ENCODE measurements at regions not wholly inside any gene's neighbourhood (a gene's known extent, or its start where the extent isn't known, plus 50 kb on each side); places are given as distances from the start of the nearest gene placed in this dataset.

DNA sequence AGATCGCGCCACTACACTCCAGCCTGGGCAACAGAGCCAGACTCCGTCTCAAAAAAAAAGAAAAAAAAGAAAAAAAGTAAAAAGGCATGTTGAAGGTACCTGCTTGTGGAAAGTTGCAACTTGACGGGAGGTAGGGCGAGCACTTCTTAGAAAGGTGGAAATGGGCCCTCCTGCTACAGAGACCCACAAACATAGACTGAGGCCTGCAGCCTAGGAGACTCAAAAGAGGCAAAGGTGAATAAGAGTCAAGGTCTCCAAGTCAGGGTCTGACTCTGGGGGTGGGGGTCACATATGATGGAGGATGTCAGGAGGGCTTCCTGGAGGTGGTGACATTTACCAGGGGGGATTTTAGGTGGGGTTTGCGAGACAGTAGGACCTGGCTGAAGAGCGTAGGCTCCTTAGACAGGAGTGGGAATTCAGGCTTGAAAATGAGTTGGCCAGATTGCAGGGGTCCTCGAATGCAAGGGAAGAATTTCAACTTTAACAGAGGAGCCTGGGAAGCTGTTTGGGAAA lies 303.0 kb downstream of the SEC14L1 start:
- H3K79me2 ChIP-seq (ENCODE audit: control insufficient read depth in 1 of 2, insufficient read depth in 2 of 2, low read length in 2 of 2), result peaks cover 0 to 52% of the 10 kb centered on the region in 2 experiments; a peak in 2 of 4 replicates
- WGBS, 2 experiments (ENCODE audit: extremely low coverage in 1 of 2, insufficient coverage in 1 of 2, insufficient read length in 1 of 2, insufficient replicate concordance in 2 of 2, low coverage in 1 of 2, low lambda C conversion rate in 2 of 2, missing lambda C conversion rate in 1 of 2), result 82% methylated on average over 5 of the region's 8 CpGs; no CpG with 5 or more reads in 1 of the 2 experiments
- H3K4me3 ChIP-seq (ENCODE audit: extremely low read depth in 1 of 4, insufficient read depth in 2 of 4, low read depth in 3 of 4, low read length in 4 of 4), result no peak overlapping the region
- H2BK15ac ChIP-seq (ENCODE audit: low read length), result no peak overlapping the region
- FAIRE-seq (no peak), DNase-seq (ENCODE audit: low read depth in 1 of 2, low spot score in 2 of 2) (no peak)
- no peak overlapping the region for H3K18ac ChIP-seq (ENCODE audit: extremely low read depth, low read length)
- H3K23ac ChIP-seq (ENCODE audit: insufficient read length), result no peak overlapping the region
- H2BK5ac ChIP-seq (ENCODE audit: low read depth, low read length), result no peak overlapping the region
- H2BK20ac ChIP-seq (ENCODE audit: low read length), result no peak overlapping the region
- ChIA-PET CTCF (ENCODE audit: partially characterized antibody) (interaction anchor here (0.6 to 4.3 kb wide), 9 partner anchors 14 to 113 kb away, joined by 3 to 32 read pairs (median 3); no protein-coding TSS in a partner anchor), POLR2A (ENCODE audit: partially characterized antibody) (interaction anchor here (0.9 to 1.1 kb wide), 3 partner anchors 10 to 120 kb away, joined by 3 to 4 read pairs (median 3); no protein-coding TSS in a partner anchor)
- no peak overlapping the region for H3K56ac ChIP-seq (replicated peaks; ENCODE audit: insufficient read length, low read depth, low read length)
- H3K27ac ChIP-seq (ENCODE audit: low read depth, low read length), result no peak overlapping the region
- H3K4ac ChIP-seq (replicated peaks; ENCODE audit: insufficient read length, low read depth, low read length), result no peak overlapping the region
- no peak overlapping the region for H4K91ac ChIP-seq (replicated peaks; ENCODE audit: insufficient read length, low read length)
- H2AFZ ChIP-seq (ENCODE audit: low read length), result no peak overlapping the region
- no peak overlapping the region for H4K8ac ChIP-seq (ENCODE audit: extremely low read depth, insufficient read depth, low read length)
- H3K14ac ChIP-seq (ENCODE audit: insufficient read length), result no peak overlapping the region
- no peak overlapping the region for H4K5ac ChIP-seq (ENCODE audit: insufficient read length, low read depth, low read length)
- peaks cover 17% of the 10 kb centered on the region for H3K79me1 ChIP-seq (ENCODE audit: low read depth, low read length)
- peaks cover 3% of the 10 kb centered on the region; the same call in 1 of the 2 replicates for H3K23me2 ChIP-seq (ENCODE audit: low read depth, low read length)
- no peak overlapping the region for H2BK12ac ChIP-seq (ENCODE audit: low read depth, low read length)
- no peaks in the 10 kb centered on the region for H3K27me3 ChIP-seq (replicated peaks in 1 of 4; ENCODE audit: control insufficient read depth in 3 of 4, extremely low read depth in 1 of 4, insufficient read depth in 3 of 4, low read length in 3 of 4)
- no peak overlapping the region for H2AK5ac ChIP-seq (ENCODE audit: low read depth, low read length)
- no peak overlapping the region for H3K4me2 ChIP-seq (ENCODE audit: insufficient read depth in 1 of 2, low read depth in 2 of 2, low read length in 2 of 2)
- H3K9ac ChIP-seq (replicated peaks in 1 of 4; ENCODE audit: extremely low read depth in 1 of 4, low read depth in 3 of 4, low read length in 3 of 4), result no peak overlapping the region
- peaks cover 3 to 10% of the 10 kb centered on the region in 2 experiments for H4K20me1 ChIP-seq (replicated peaks in 1 of 2; ENCODE audit: control insufficient read depth in 1 of 2, insufficient read depth in 2 of 2, low read length in 2 of 2)
- H3K36me3 ChIP-seq (ENCODE audit: control insufficient read depth in 2 of 4, insufficient read depth in 4 of 4, low read length in 3 of 4), result no peaks in the 10 kb centered on the region
- peaks cover 0 to 4% (median 2%) of the 10 kb centered on the region in 4 experiments; a peak in 3 of 7 replicates for H3K4me1 ChIP-seq (replicated peaks in 1 of 4; ENCODE audit: control insufficient read depth in 3 of 4, insufficient read depth in 4 of 4, low read length in 3 of 4)
- no peaks in the 10 kb centered on the region for H3K9me3 ChIP-seq (ENCODE audit: insufficient read depth in 2 of 2, low read depth in 1 of 2, low read length in 1 of 2)
- no peak overlapping the region for H2BK120ac ChIP-seq (replicated peaks; ENCODE audit: low read depth, low read length)
- TF ChIP-seq, protein P1, sequence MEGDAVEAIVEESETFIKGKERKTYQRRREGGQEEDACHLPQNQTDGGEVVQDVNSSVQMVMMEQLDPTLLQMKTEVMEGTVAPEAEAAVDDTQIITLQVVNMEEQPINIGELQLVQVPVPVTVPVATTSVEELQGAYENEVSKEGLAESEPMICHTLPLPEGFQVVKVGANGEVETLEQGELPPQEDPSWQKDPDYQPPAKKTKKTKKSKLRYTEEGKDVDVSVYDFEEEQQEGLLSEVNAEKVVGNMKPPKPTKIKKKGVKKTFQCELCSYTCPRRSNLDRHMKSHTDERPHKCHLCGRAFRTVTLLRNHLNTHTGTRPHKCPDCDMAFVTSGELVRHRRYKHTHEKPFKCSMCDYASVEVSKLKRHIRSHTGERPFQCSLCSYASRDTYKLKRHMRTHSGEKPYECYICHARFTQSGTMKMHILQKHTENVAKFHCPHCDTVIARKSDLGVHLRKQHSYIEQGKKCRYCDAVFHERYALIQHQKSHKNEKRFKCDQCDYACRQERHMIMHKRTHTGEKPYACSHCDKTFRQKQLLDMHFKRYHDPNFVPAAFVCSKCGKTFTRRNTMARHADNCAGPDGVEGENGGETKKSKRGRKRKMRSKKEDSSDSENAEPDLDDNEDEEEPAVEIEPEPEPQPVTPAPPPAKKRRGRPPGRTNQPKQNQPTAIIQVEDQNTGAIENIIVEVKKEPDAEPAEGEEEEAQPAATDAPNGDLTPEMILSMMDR (IDR thresholded peaks at IDR 0.05; ENCODE audit: control extremely low read depth in 1 of 3, insufficient read depth in 1 of 3, low read depth in 1 of 3, low read length in 3 of 3), result no peak
- TF ChIP-seq HDAC2 (IDR thresholded peaks at IDR 0.05; ENCODE audit: borderline replicate concordance in 1 of 2, low read depth in 2 of 2, low read length in 2 of 2), result no peak
- TF ChIP-seq SP2 (IDR thresholded peaks at IDR 0.05; ENCODE audit: low read length), result no peak
- TF ChIP-seq YY1 (IDR thresholded peaks at IDR 0.05; ENCODE audit: low read depth, low read length), result no peak
- no peak for TF ChIP-seq SP4 (IDR thresholded peaks at IDR 0.05; ENCODE audit: low read length)
- no peak for TF ChIP-seq CEBPB (IDR thresholded peaks at IDR 0.05; ENCODE audit: low read depth, low read length)
- TF ChIP-seq TCF12 (IDR thresholded peaks at IDR 0.05; ENCODE audit: low read depth, low read length), result no peak
- TF ChIP-seq SRF (IDR thresholded peaks at IDR 0.05; ENCODE audit: low read depth, low read length), result no peak
- TF ChIP-seq MAFK (IDR thresholded peaks at IDR 0.05; ENCODE audit: low read depth, low read length), result no peak
- no peak for TF ChIP-seq KDM5A (IDR thresholded peaks at IDR 0.05; ENCODE audit: low read length)
- no peak for TF ChIP-seq RFX5 (IDR thresholded peaks at IDR 0.05; ENCODE audit: borderline replicate concordance, low read depth, low read length)
- no peak for TF ChIP-seq TAF1 (IDR thresholded peaks at IDR 0.05; ENCODE audit: low read depth, low read length)
- no peak for TF ChIP-seq SIX5 (IDR thresholded peaks at IDR 0.05; ENCODE audit: low read depth, low read length)
